ENCODE measurements at regions not wholly inside any gene's neighbourhood (a gene's known extent, or its start where the extent isn't known, plus 50 kb on each side); places are given as distances from the start of the nearest gene placed in this dataset.

GRCh38 chr10:4736183-4736582, 89.8 kb upstream of the AKR1E2 start:
- Mint-ChIP-seq H3K4me1 (peaks cover 3% of the 10 kb centered on the region; the same call in 1 of the 2 replicates), H3K27me3 (ENCODE audit: low read depth) (no peaks in the 10 kb centered on the region), H3K4me3 (no peak overlapping the region), H3K36me3 (no peaks in the 10 kb centered on the region), H3K27ac (no peak overlapping the region), H3K9me3 (peaks cover 1% of the 10 kb centered on the region; the same call in 1 of the 2 replicates)
- no peak for TF ChIP-seq ELF4 (CRISPR knock-in tag; IDR thresholded peaks at IDR 0.05; ENCODE audit: low read depth)
- no peak for TF ChIP-seq FOXP1 (CRISPR knock-in tag; IDR thresholded peaks at IDR 0.05; ENCODE audit: borderline replicate concordance)
- no peak for TF ChIP-seq SMAD4 (CRISPR knock-in tag; IDR thresholded peaks at IDR 0.05)
- no peak for TF ChIP-seq ATF3 (CRISPR knock-in tag; conservative IDR thresholded peaks at IDR 0.05)
- TF ChIP-seq GABPB1 (CRISPR knock-in tag; IDR thresholded peaks at IDR 0.05) = no peak
- TF ChIP-seq GRHL2 (CRISPR knock-in tag; IDR thresholded peaks at IDR 0.05; ENCODE audit: insufficient replicate concordance, severe bottlenecking) = no peak
- no peak for TF ChIP-seq STAT6 (CRISPR knock-in tag; conservative IDR thresholded peaks at IDR 0.05; ENCODE audit: low read depth)
- no peak for TF ChIP-seq TP53 (CRISPR knock-in tag; IDR thresholded peaks at IDR 0.05)
- ChIA-PET CTCF (no interaction called here), POLR2A (no interaction called here)
- no peak for ATAC-seq
- no peak for DNase-seq (ENCODE audit: low spot score)

- no peak overlapping the region for H3K4me3 Mint-ChIP-seq
- no peaks in the 10 kb centered on the region for H3K27me3 Mint-ChIP-seq (ENCODE audit: low read depth)
- no peaks in the 10 kb centered on the region for H3K4me1 Mint-ChIP-seq
- no peak overlapping the region for H3K27ac Mint-ChIP-seq
- CTCF ChIA-PET = interaction anchor here (0.9 kb wide), 1 partner anchor 77 kb away, joined by 3 read pairs; no protein-coding TSS in a partner anchor
- DNase-seq (ENCODE audit: low spot score) = no peak
- H3K36me3 Mint-ChIP-seq = 0 out of 2 replicates have a peak, but pooled peaks cover 3% of the 10 kb centered on the region
- POLR2A ChIA-PET = no interaction called here
- H3K9me3 Mint-ChIP-seq = peaks cover 11% of the 10 kb centered on the region
- no peak for ATAC-seq
- TF ChIP-seq ZNF219 (CRISPR knock-in tag; IDR thresholded peaks at IDR 0.05; ENCODE audit: borderline replicate concordance) = no peak
- TF ChIP-seq ZNF416 (CRISPR knock-in tag; IDR thresholded peaks at IDR 0.05) = no peak
- no peak for TF ChIP-seq ZNF423 (CRISPR knock-in tag; IDR thresholded peaks at IDR 0.05)
- TF ChIP-seq FOXJ3 (CRISPR knock-in tag; IDR thresholded peaks at IDR 0.05; ENCODE audit: borderline replicate concordance) = no peak
- TF ChIP-seq, protein P1, sequence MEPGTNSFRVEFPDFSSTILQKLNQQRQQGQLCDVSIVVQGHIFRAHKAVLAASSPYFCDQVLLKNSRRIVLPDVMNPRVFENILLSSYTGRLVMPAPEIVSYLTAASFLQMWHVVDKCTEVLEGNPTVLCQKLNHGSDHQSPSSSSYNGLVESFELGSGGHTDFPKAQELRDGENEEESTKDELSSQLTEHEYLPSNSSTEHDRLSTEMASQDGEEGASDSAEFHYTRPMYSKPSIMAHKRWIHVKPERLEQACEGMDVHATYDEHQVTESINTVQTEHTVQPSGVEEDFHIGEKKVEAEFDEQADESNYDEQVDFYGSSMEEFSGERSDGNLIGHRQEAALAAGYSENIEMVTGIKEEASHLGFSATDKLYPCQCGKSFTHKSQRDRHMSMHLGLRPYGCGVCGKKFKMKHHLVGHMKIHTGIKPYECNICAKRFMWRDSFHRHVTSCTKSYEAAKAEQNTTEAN (CRISPR knock-in tag; IDR thresholded peaks at IDR 0.05) = no peak
- no peak for TF ChIP-seq IRF2 (CRISPR knock-in tag; IDR thresholded peaks at IDR 0.05; ENCODE audit: borderline replicate concordance, low read depth)
- TF ChIP-seq ZNF396 (CRISPR knock-in tag; IDR thresholded peaks at IDR 0.05; ENCODE audit: borderline replicate concordance) = no peak
- TF ChIP-seq CTCF (IDR thresholded peaks at IDR 0.05) = no peak
- TF ChIP-seq TEAD4 (CRISPR knock-in tag; IDR thresholded peaks at IDR 0.05) = no peak
- TF ChIP-seq PRDM15 (CRISPR knock-in tag; IDR thresholded peaks at IDR 0.05) = no peak
- no peak for TF ChIP-seq PREB (CRISPR knock-in tag; IDR thresholded peaks at IDR 0.05; ENCODE audit: borderline replicate concordance)
- TF ChIP-seq TP53 (CRISPR knock-in tag; IDR thresholded peaks at IDR 0.05) = no peak
- TF ChIP-seq, protein P2, sequence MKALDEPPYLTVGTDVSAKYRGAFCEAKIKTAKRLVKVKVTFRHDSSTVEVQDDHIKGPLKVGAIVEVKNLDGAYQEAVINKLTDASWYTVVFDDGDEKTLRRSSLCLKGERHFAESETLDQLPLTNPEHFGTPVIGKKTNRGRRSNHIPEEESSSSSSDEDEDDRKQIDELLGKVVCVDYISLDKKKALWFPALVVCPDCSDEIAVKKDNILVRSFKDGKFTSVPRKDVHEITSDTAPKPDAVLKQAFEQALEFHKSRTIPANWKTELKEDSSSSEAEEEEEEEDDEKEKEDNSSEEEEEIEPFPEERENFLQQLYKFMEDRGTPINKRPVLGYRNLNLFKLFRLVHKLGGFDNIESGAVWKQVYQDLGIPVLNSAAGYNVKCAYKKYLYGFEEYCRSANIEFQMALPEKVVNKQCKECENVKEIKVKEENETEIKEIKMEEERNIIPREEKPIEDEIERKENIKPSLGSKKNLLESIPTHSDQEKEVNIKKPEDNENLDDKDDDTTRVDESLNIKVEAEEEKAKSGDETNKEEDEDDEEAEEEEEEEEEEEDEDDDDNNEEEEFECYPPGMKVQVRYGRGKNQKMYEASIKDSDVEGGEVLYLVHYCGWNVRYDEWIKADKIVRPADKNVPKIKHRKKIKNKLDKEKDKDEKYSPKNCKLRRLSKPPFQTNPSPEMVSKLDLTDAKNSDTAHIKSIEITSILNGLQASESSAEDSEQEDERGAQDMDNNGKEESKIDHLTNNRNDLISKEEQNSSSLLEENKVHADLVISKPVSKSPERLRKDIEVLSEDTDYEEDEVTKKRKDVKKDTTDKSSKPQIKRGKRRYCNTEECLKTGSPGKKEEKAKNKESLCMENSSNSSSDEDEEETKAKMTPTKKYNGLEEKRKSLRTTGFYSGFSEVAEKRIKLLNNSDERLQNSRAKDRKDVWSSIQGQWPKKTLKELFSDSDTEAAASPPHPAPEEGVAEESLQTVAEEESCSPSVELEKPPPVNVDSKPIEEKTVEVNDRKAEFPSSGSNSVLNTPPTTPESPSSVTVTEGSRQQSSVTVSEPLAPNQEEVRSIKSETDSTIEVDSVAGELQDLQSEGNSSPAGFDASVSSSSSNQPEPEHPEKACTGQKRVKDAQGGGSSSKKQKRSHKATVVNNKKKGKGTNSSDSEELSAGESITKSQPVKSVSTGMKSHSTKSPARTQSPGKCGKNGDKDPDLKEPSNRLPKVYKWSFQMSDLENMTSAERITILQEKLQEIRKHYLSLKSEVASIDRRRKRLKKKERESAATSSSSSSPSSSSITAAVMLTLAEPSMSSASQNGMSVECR (CRISPR knock-in tag; IDR thresholded peaks at IDR 0.05; ENCODE audit: borderline replicate concordance) = no peak
These were observed 92.2 kb upstream of the AKR1E2 start for GRCh38 chr10:4733843-4734224.
